B cell (primary cell): ENCODE measurements at regions not wholly inside any gene's neighbourhood (a gene's known extent, or its start where the extent isn't known, plus 50 kb on each side); places are given as distances from the start of the nearest gene placed in this dataset.

ENCODE experiments used
- ATAC-seq: fragments of 200-7000 bp; cut with Tn5 transposase; one replicate; pipeline ENCODE4 v1.10.0; 2021; ENCODE audit warnings: low read depth, mild to moderate bottlenecking, moderate number of reproducible peaks, moderate library complexity
- CTCF ChIA-PET: fragments of 350-600 bp; sonication (Branson Sonifier 250); formaldehyde crosslinking; loops from one replicate; lab custom pipeline; 2021; ENCODE audit warnings: antibody characterized with exemption, inconsistent platforms; lab: Charles Lee
- POLR2A ChIA-PET: fragments of 350-600 bp; sonication (Branson Sonifier 250); formaldehyde crosslinking; loops from one replicate; lab custom pipeline; 2021; ENCODE audit warnings: antibody characterized with exemption; lab: Charles Lee
- DNase-seq: peaks from one replicate; pipeline ENCODE4 v3.0.0; 2013
- H2AFZ ChIP-seq: 2 replicates; pipeline ENCODE4 v1.6.1; 2012; ENCODE audit warnings: mild to moderate bottlenecking, low read depth, low read length; ENCODE audit not compliant: insufficient read depth, poor library complexity, severe bottlenecking
- H3K27ac ChIP-seq, 2 donors: 1 replicate in 1 of 2; 2 replicates in 1 of 2; pipeline ENCODE4 v1.5.1; 2012 to 2013; ENCODE audit warnings: low read length in 2 of 2, mild to moderate bottlenecking in 2 of 2, moderate library complexity in 1 of 2
- H3K27me3 ChIP-seq, 4 experiments: fragments of 200-600 bp in 1 of 4; sonication (generic) in 1 of 4; replicated peaks in 1 of 4; 1 replicate in 2 of 4; 2 replicates in 2 of 4; pipeline versions ENCODE4 v1.6.1 to v1.7.0; 2013 to 2016; ENCODE audit warnings: low read length in 3 of 4, mild to moderate bottlenecking in 2 of 4, mixed read lengths in 1 of 4, moderate library complexity in 1 of 4; ENCODE audit not compliant: insufficient read depth in 4 of 4, control insufficient read depth in 3 of 4; ENCODE audit errors: control extremely low read depth in 1 of 4
- H3K36me3 ChIP-seq, 2 experiments: replicated peaks in 1 of 2; 1 replicate in 1 of 2; 2 replicates in 1 of 2; pipeline versions ENCODE4 v1.6.1 to v1.7.1; 2013; ENCODE audit warnings: low read length in 1 of 2; ENCODE audit not compliant: insufficient read depth in 2 of 2, control insufficient read depth in 1 of 2; ENCODE audit errors: control extremely low read depth in 1 of 2, extremely low read depth in 1 of 2
- H3K4me1 ChIP-seq, 2 donors: fragments of 200-600 bp in 1 of 2; sonication (generic) in 1 of 2; 1 replicate in 1 of 2; 2 replicates in 1 of 2; pipeline versions ENCODE4 v1.5.1 to v1.6.1; 2013 to 2017; ENCODE audit warnings: low read length in 2 of 2; ENCODE audit not compliant: control insufficient read depth in 2 of 2, insufficient read depth in 2 of 2
- H3K4me2 ChIP-seq: replicated peaks from 2 replicates; pipeline ENCODE3; 2012; ENCODE audit warnings: mild to moderate bottlenecking, low read depth, low read length; ENCODE audit not compliant: poor library complexity, severe bottlenecking
- H3K4me3 ChIP-seq, 5 experiments: fragments of 200-600 bp in 1 of 5; sonication (generic) in 1 of 5; 1 replicate in 3 of 5; 2 replicates in 2 of 5; pipeline versions ENCODE4 v1.5.1 to v1.7.0; 2011 to 2016; ENCODE audit warnings: low read length in 4 of 5, mild to moderate bottlenecking in 4 of 5, low read depth in 2 of 5, control low read depth in 1 of 5, moderate library complexity in 1 of 5; ENCODE audit not compliant: insufficient read depth in 1 of 5; ENCODE audit errors: control extremely low read depth in 1 of 5, extremely low read depth in 1 of 5
- H3K79me2 ChIP-seq: fragments of 200-600 bp; sonication (generic); one replicate; pipeline ENCODE4 v1.6.0; 2016; ENCODE audit warnings: low read length; ENCODE audit not compliant: control insufficient read depth, insufficient read depth
- H3K9ac ChIP-seq: fragments of 200-600 bp; sonication (generic); 2 replicates; pipeline ENCODE4 v1.6.1; 2017; ENCODE audit warnings: mild to moderate bottlenecking, low read length, moderate library complexity
- H3K9me3 ChIP-seq, 3 donors: one replicate each; pipeline versions ENCODE4 v1.6.1 to v1.7.1; 2013; ENCODE audit warnings: low read length in 2 of 3; ENCODE audit not compliant: control insufficient read depth in 2 of 3, insufficient read depth in 1 of 3; ENCODE audit errors: control extremely low read depth in 1 of 3
- H4K20me1 ChIP-seq: 2 replicates; pipeline ENCODE4 v1.6.0; 2012; ENCODE audit warnings: mild to moderate bottlenecking, low read length; ENCODE audit not compliant: insufficient read depth, control insufficient read depth, poor library complexity, severe bottlenecking
- H3K27ac Mint-ChIP-seq: one replicate; pipeline ENCODE4 v1.8.0; 2021; ENCODE audit warnings: mixed read lengths
- H3K27me3 Mint-ChIP-seq: one replicate; pipeline ENCODE4 v1.8.0; 2021; ENCODE audit warnings: mixed read lengths
- H3K4me1 Mint-ChIP-seq: one replicate; pipeline ENCODE4 v1.8.0; 2021; ENCODE audit warnings: mixed read lengths
- H3K4me3 Mint-ChIP-seq: one replicate; pipeline ENCODE4 v1.8.0; 2021; ENCODE audit warnings: mixed read lengths
- H3K9me3 Mint-ChIP-seq: one replicate; pipeline ENCODE4 v1.8.0; 2022; ENCODE audit warnings: mixed read lengths; ENCODE audit not compliant: insufficient read depth
- CTCF ChIP-seq: fragments of 200-600 bp; IDR thresholded peaks from one replicate; pipeline ENCODE4 v1.8.0; 2022; ENCODE audit warnings: antibody characterized with exemption, mild to moderate bottlenecking
- EZH2 ChIP-seq: IDR thresholded peaks from 2 replicates; pipeline ENCODE4 v1.6.1; 2012; ENCODE audit warnings: borderline replicate concordance, low read depth, mild to moderate bottlenecking, moderate library complexity, low read length; ENCODE audit not compliant: insufficient read depth, poor library complexity, severe bottlenecking
- WGBS: methylation state at CpG from one replicate; pipeline ENCODE4 v1.1.5; 2013; ENCODE audit warnings: missing lambda C conversion rate; ENCODE audit not compliant: insufficient coverage; 5-methylcytosine and 5-hydroxymethylcytosine counted together
- intact Hi-C: fragments of 100-400 bp; cut with micrococcal nuclease; formaldehyde crosslinking; loops from one replicate; pipeline ENCODE4 v1.10.0; 2022

- Histone ChIP-seq H3K9ac (no peak overlapping the region), H3K27ac (no peak overlapping the region), H2AFZ (no peak overlapping the region), H4K20me1 (no peaks in the 10 kb centered on the region), H3K4me2 (no peak overlapping the region), H3K4me1 (no peaks in the 10 kb centered on the region), H3K4me3 (no peak overlapping the region), H3K27me3 (no peaks in the 10 kb centered on the region), H3K9me3 (peaks cover 2 to 7% (median 7%) of the 10 kb centered on the region in 3 donors), H3K36me3 (peaks cover 2 to 4% of the 10 kb centered on the region in 2 experiments), H3K79me2 (no peaks in the 10 kb centered on the region)
- intact Hi-C loops, result no loop called here
- no peaks in the 10 kb centered on the region for H3K27me3 Mint-ChIP-seq
- H3K27ac Mint-ChIP-seq, result no peak overlapping the region
- H3K4me1 Mint-ChIP-seq, result no peaks in the 10 kb centered on the region
- peaks cover 5% of the 10 kb centered on the region for H3K9me3 Mint-ChIP-seq
- CTCF ChIA-PET, result interaction anchor here (1.1 kb wide), 1 partner anchor 28 kb away, joined by 3 read pairs; no protein-coding TSS in a partner anchor
- ATAC-seq (no peak), DNase-seq (no peak)
- 93% methylated on average over 3 of the region's 8 CpGs for WGBS
- POLR2A ChIA-PET, result no interaction called here
- H3K4me3 Mint-ChIP-seq, result no peak overlapping the region
- TF ChIP-seq EZH2, result no peak
- no peak for TF ChIP-seq CTCF
Measured at GRCh38 chr16:72427783-72428331, 255.9 kb upstream of the PMFBP1 start.

GRCh38 chr16:72427051-72427782, 255.3 kb upstream of the PMFBP1 start:
- no peak overlapping the region for H3K27ac Mint-ChIP-seq
- Histone ChIP-seq H3K79me2 (no peaks in the 10 kb centered on the region), H3K27me3 (no peaks in the 10 kb centered on the region), H4K20me1 (no peaks in the 10 kb centered on the region), H3K27ac (no peak overlapping the region), H3K36me3 (peaks cover 2 to 4% of the 10 kb centered on the region in 2 experiments), H3K4me3 (no peak overlapping the region), H3K9me3 (peaks cover 5 to 7% (median 6%) of the 10 kb centered on the region in 3 donors), H2AFZ (no peak overlapping the region), H3K4me1 (no peaks in the 10 kb centered on the region), H3K9ac (no peak overlapping the region), H3K4me2 (no peak overlapping the region)
- POLR2A ChIA-PET, result no interaction called here
- H3K4me3 Mint-ChIP-seq, result no peak overlapping the region
- WGBS, result over 99% methylated on average over 10 of the region's 17 CpGs
- no peaks in the 10 kb centered on the region for H3K4me1 Mint-ChIP-seq
- intact Hi-C loops, result no loop called here
- H3K9me3 Mint-ChIP-seq, result peaks cover 5% of the 10 kb centered on the region
- CTCF ChIA-PET, result no interaction called here
- no peak for ATAC-seq
- DNase-seq, result no peak
- no peak for TF ChIP-seq EZH2
- no peak for TF ChIP-seq CTCF
- no peaks in the 10 kb centered on the region for H3K27me3 Mint-ChIP-seq
